ENCODE measurements at regions not wholly inside any gene's neighbourhood (a gene's known extent, or its start where the extent isn't known, plus 50 kb on each side); places are given as distances from the start of the nearest gene placed in this dataset.

GRCh38 chr1:5570931-5571330 is 421.3 kb downstream of the NPHP4 start:
- no peak overlapping the region for H3K4me3 ChIP-seq (ENCODE audit: low read length)
- TF ChIP-seq CTCF (IDR thresholded peaks at IDR 0.05; ENCODE audit: insufficient read depth, low read depth, low read length, missing control alignments), result no peak
- peak; percentile 11 for DNase-seq (ENCODE audit: low read depth)

- DNase-seq (ENCODE audit: low read depth), result no peak
- TF ChIP-seq CTCF (IDR thresholded peaks at IDR 0.05; ENCODE audit: insufficient read depth, low read depth, low read length, missing control alignments), result no peak
- no peak overlapping the region for H3K4me3 ChIP-seq (ENCODE audit: low read length)
Measured at GRCh38 chr1:5568321-5568720, 423.9 kb downstream of the NPHP4 start.

- no peak for TF ChIP-seq CTCF (IDR thresholded peaks at IDR 0.05; ENCODE audit: insufficient read depth, low read depth, low read length, missing control alignments)
- no peak for DNase-seq (ENCODE audit: low read depth)
- H3K4me3 ChIP-seq (ENCODE audit: low read length), result no peak overlapping the region
Measured at GRCh38 chr1:5567839-5568238, 424.4 kb downstream of the NPHP4 start.

GRCh38 chr1:5566924-5567323 is 425.3 kb downstream of the NPHP4 start:
- H3K4me3 ChIP-seq (ENCODE audit: low read length), result no peak overlapping the region
- DNase-seq (ENCODE audit: low read depth), result no peak
- no peak for TF ChIP-seq CTCF (IDR thresholded peaks at IDR 0.05; ENCODE audit: insufficient read depth, low read depth, low read length, missing control alignments)

- no peak for TF ChIP-seq CTCF (IDR thresholded peaks at IDR 0.05; ENCODE audit: insufficient read depth, low read depth, low read length, missing control alignments)
- no peak for DNase-seq (ENCODE audit: low read depth)
- H3K4me3 ChIP-seq (ENCODE audit: low read length), result no peak overlapping the region
Measured at GRCh38 chr1:5565281-5566125, 426.7 kb downstream of the NPHP4 start.

GRCh38 chr1:5564578-5565257 is 427.5 kb downstream of the NPHP4 start:
- DNase-seq (ENCODE audit: low read depth), result no peak
- no peak overlapping the region for H3K4me3 ChIP-seq (ENCODE audit: low read length)
- no peak for TF ChIP-seq CTCF (IDR thresholded peaks at IDR 0.05; ENCODE audit: insufficient read depth, low read depth, low read length, missing control alignments)
